Activated naive CD4-positive, alpha-beta T cell treated with anti-CD3 and anti-CD28 coated beads, Interleukin-2, amount 50 U/mL, for 72 hours (primary cell): ENCODE measurements at regions not wholly inside any gene's neighbourhood (a gene's known extent, or its start where the extent isn't known, plus 50 kb on each side); places are given as distances from the start of the nearest gene placed in this dataset.

Experiments used
- ATAC-seq, 2 donors: fragments of 150-1000 bp; cut with Tn5 transposase; 2 replicates each; pipeline ENCODE4 v1.10.0; 2021; ENCODE audit warnings: mild to moderate bottlenecking in 2 of 2, moderate library complexity in 2 of 2
- DNase-seq, 2 donors: peaks; one replicate each; pipeline ENCODE4 v3.0.0; 2021 to 2022; ENCODE audit warnings: low spot score in 2 of 2
- H3K27ac Mint-ChIP-seq, 2 donors: one replicate each; pipeline ENCODE4 v1.8.0; 2022; ENCODE audit warnings: mild to moderate bottlenecking in 2 of 2, mixed read lengths in 2 of 2
- H3K36me3 Mint-ChIP-seq, 2 donors: one replicate each; pipeline ENCODE4 v1.8.0; 2022; ENCODE audit warnings: mixed read lengths in 2 of 2
- H3K9me3 Mint-ChIP-seq, 2 donors: one replicate each; pipeline ENCODE4 v1.8.0; 2022; ENCODE audit warnings: mixed read lengths in 2 of 2

GRCh38 chr11:19579957-19580356 lies 132.7 kb upstream of the NAV2 start:
- peaks cover 0 to 8% of the 10 kb centered on the region in 2 donors for H3K36me3 Mint-ChIP-seq
- H3K27ac Mint-ChIP-seq, result no peak overlapping the region
- DNase-seq (no peak), ATAC-seq (no peak)
- peaks cover 4 to 6% of the 10 kb centered on the region in 2 donors for H3K9me3 Mint-ChIP-seq

GRCh38 chr11:19578871-19579270 lies 133.8 kb upstream of the NAV2 start:
- ATAC-seq (no peak), DNase-seq (no peak)

DNA sequence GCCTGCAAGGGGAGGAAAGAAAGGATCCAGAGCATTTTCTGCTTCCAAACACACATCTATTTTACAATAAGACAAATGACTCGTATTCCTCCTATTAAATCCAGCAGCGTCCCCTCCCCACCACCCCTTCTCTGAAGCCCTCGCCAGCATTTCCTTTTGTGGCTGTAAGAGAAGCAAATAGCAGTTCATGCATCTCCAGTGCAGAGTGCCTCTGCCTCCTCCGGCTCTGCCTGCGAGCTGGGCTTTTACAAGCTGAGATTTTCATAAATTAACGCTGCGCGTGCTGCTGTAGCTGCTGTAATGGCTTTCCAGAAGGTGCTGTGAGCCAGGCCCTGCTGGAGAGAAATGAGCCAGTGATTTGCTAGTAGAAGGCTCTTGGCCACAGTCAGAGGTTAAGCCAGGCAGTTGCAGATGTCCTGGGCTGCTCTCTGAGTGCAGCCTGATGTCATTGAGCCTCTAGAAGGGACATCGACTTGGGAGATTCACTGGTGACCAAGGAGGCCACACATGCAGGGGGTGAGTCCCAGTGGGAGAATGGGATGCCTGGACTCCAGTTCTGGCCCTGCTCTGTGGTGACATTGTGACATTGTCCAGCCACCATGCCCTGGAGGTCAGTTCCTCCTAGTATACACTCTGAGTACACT lies 134.5 kb upstream of the NAV2 start:
- ATAC-seq (no peak), DNase-seq (no peak)
- no peak overlapping the region for H3K27ac Mint-ChIP-seq
- no peaks in the 10 kb centered on the region for H3K9me3 Mint-ChIP-seq
- H3K36me3 Mint-ChIP-seq, result no peaks in the 10 kb centered on the region

More at GRCh38 chr11:19578871-19579270, 133.8 kb upstream of the NAV2 start:
- no peaks in the 10 kb centered on the region for H3K9me3 Mint-ChIP-seq
- H3K27ac Mint-ChIP-seq, result no peak overlapping the region
- peaks cover 0 to 2% of the 10 kb centered on the region in 2 donors for H3K36me3 Mint-ChIP-seq

DNA sequence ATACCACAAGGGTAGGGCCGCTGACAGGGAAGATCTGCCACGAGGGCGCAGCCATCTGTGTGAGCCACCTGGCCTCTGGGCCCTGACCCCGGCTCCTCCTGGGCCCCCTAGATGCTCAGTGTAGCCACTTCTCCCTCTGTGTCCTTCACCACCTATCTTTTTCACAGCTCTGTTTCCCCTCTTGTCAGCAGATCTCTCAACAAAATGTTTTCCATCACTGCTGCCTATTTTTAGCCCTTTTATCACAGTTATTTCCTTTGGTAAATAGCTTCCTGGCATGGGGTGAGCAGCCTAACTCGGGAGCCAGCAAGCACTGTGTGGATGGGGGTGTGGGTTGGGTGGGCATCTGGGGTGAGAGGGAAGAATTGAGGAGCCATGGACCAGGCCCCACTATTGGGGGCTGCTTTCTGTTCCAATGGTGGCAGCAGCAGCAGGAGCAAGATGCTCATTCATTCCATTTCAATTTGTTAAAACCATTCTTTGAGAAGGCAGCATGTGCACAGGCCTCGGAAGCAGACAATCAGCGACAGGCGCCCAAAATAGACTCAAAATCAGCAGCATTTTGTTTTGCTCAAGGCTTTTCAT lies 135.2 kb upstream of the NAV2 start:
- Mint-ChIP-seq H3K9me3 (no peaks in the 10 kb centered on the region), H3K27ac (no peak overlapping the region), H3K36me3 (no peaks in the 10 kb centered on the region)
- ATAC-seq (no peak), DNase-seq (no peak)

DNA sequence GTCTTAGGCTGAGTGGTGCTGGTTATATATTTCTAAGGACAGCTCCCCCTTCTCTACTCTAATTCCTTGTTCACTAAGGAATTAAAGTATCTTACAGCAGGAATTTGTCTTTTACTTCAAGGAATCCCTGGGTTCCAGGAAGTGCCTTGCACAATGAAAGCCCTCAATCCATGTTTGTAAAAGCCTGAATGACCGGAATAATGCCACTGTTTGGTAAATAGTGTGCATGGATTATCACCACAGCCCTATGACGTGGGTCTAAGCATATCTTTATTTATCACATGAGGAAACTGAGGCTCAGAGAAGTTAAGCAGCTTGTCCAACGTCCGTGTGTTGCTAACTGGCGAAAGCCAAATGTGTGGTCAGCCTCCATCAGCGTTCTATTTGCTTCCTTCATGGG lies 135.7 kb upstream of the NAV2 start:
- no peak for ATAC-seq

GRCh38 chr11:19576054-19576453 lies 136.6 kb upstream of the NAV2 start:
- ATAC-seq (no peak), DNase-seq (no peak)
- Mint-ChIP-seq H3K27ac (no peak overlapping the region), H3K36me3 (no peaks in the 10 kb centered on the region), H3K9me3 (no peaks in the 10 kb centered on the region)

More for the DNA sequence above, 135.7 kb upstream of the NAV2 start:
- no peak overlapping the region for H3K27ac Mint-ChIP-seq
- no peak for DNase-seq
- H3K9me3 Mint-ChIP-seq, result no peaks in the 10 kb centered on the region
- no peaks in the 10 kb centered on the region for H3K36me3 Mint-ChIP-seq

DNA sequence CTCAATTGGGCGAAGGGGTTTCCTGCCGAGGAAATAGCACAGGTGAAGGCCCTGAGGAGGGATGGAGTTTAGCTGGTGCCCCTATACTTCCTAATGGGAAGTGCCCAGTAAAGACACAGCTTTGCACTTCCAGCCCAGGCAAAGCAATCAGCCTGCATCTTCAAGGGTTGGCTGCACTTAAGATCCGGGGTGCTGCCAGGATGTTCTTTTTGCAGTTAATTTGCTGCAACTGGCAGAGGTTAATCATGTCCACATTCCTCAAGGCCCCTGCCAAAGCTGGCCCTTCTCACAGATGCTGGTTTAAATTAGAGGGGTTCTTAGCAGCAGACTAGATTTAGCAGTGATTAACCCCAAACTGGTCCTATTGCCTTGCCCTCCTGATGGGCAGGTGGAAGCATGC lies 137.7 kb upstream of the NAV2 start:
- Mint-ChIP-seq H3K9me3 (no peaks in the 10 kb centered on the region), H3K36me3 (no peaks in the 10 kb centered on the region), H3K27ac (no peak overlapping the region)
- DNase-seq (no peak), ATAC-seq (no peak)

GRCh38 chr11:19573666-19574065 lies 139.0 kb upstream of the NAV2 start:
- Mint-ChIP-seq H3K36me3 (no peaks in the 10 kb centered on the region), H3K27ac (no peak overlapping the region), H3K9me3 (no peaks in the 10 kb centered on the region)
- DNase-seq (no peak), ATAC-seq (no peak)

DNA sequence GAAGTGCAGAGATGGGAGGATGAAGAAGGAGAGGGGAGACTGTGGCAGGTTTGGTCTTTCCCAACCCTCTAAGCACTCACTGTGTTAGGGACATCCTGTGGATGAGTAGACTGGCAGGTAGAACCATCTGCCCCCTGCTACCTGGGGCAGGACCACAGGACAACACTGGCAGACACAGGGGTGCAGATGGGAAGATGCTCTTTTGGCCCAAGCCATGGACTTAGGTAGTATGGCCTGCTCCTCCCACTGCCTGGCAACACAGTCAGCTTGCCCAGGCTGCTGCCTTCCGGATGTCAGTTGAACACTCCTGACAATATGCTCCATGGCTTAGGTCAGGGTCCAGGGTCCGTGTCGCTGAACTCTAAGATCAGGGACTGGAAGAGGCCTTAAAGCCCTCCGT lies 140.7 kb upstream of the NAV2 start:
- DNase-seq (no peak), ATAC-seq (no peak)
- no peaks in the 10 kb centered on the region for H3K36me3 Mint-ChIP-seq
- H3K9me3 Mint-ChIP-seq, result no peaks in the 10 kb centered on the region
- no peak overlapping the region for H3K27ac Mint-ChIP-seq

GRCh38 chr11:19570889-19571288 lies 141.7 kb upstream of the NAV2 start:
- no peak for DNase-seq
- ATAC-seq, result no peak
- no peaks in the 10 kb centered on the region for H3K9me3 Mint-ChIP-seq
- no peak overlapping the region for H3K27ac Mint-ChIP-seq
- no peaks in the 10 kb centered on the region for H3K36me3 Mint-ChIP-seq

- H3K36me3 Mint-ChIP-seq, result no peaks in the 10 kb centered on the region
- DNase-seq (no peak), ATAC-seq (no peak)
- H3K9me3 Mint-ChIP-seq, result no peaks in the 10 kb centered on the region
- no peak overlapping the region for H3K27ac Mint-ChIP-seq
These were observed 144.6 kb upstream of the NAV2 start for GRCh38 chr11:19567996-19568395.

DNA sequence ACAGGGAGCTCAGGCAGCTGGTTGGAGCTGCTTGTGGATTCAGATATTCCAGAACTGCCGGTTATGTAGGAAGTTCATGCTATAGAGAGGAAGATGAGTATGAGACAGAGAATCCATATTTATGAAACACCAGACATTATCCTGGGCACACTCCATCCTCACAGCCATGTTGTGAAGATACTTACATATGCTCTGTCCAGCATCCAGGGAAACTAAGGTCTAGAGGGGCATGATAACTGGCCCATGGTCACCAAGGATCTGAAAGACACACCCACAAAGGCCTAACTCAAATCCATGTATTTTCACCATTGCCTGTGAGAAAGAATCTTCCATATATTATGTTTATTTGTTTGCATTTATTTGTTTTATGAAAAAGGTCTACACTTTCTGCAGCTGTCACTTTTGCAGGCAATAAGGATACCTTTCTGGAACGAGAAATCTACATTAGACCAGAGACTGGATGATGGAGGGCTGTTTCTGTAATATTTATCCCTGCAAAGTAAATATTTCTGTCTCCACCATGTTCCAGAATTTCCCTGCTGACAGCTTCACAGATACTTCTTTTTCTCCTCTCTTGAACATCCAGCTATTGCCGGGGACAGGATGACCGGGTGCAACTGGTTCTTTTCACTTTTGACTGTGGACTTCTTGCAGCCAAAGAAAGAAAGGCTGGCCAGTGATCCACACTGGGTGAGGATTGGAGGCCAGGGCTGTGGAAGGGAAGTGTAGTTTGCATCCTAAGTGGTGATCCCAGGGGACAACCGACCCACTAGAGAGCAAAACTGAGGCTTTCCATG lies 145.9 kb upstream of the NAV2 start:
- ATAC-seq, result no peak
- Mint-ChIP-seq H3K27ac (no peak overlapping the region), H3K9me3 (no peaks in the 10 kb centered on the region), H3K36me3 (no peaks in the 10 kb centered on the region)
- DNase-seq, result no peak

GRCh38 chr11:19565639-19566038 lies 147.0 kb upstream of the NAV2 start:
- H3K27ac Mint-ChIP-seq, result no peak overlapping the region
- H3K9me3 Mint-ChIP-seq, result no peaks in the 10 kb centered on the region
- ATAC-seq (no peak), DNase-seq (no peak)
- no peaks in the 10 kb centered on the region for H3K36me3 Mint-ChIP-seq

DNA sequence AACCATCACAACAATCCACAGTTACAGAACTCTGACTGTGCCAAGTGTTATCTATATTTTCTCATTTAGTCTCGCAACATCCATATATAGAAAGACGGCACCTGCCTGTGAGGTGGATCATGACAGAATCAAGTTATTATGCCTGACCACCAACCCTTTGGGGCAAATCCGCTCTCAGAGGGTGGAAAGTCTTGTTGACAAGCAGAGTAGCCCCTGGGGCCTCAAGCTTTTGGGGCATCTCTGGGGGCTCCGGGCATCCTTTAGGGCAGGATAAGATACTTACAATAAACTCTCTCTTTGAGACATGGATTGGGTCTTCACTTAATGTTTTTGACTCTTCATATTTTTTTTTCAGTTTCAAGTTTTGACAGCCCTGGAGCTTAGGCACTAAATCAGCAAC lies 150.5 kb upstream of the NAV2 start:
- Mint-ChIP-seq H3K9me3 (no peaks in the 10 kb centered on the region), H3K36me3 (no peaks in the 10 kb centered on the region), H3K27ac (no peak overlapping the region)
- DNase-seq, result no peak
- no peak for ATAC-seq

DNA sequence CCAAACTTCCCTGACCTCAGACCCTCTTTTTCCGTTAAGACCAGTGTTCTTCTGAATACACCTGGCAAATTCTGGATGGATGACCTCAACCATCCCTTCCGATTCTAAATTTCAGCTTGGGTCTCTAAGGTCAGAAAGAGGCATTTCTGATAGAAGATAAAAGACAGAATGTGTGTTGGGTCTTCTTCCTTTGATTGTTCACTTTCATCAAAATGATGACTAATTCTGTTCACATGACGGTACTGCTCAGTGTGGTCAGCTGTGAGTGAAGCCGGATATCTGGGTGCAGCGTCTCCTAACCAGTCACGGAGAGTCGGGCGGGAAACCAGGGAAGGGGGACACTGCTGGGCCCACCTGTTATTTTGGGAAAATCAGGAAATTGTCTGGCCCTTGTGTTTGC lies 151.6 kb upstream of the NAV2 start:
- ATAC-seq (no peak), DNase-seq (no peak)
- Mint-ChIP-seq H3K9me3 (no peaks in the 10 kb centered on the region), H3K36me3 (no peaks in the 10 kb centered on the region), H3K27ac (no peak overlapping the region)

GRCh38 chr11:19560156-19560555 lies 152.5 kb upstream of the NAV2 start:
- DNase-seq (no peak), ATAC-seq (no peak)
- H3K27ac Mint-ChIP-seq, result no peak overlapping the region
- H3K36me3 Mint-ChIP-seq, result no peaks in the 10 kb centered on the region
- no peaks in the 10 kb centered on the region for H3K9me3 Mint-ChIP-seq

- Mint-ChIP-seq H3K9me3 (no peaks in the 10 kb centered on the region), H3K36me3 (no peaks in the 10 kb centered on the region), H3K27ac (no peak overlapping the region)
- ATAC-seq (no peak), DNase-seq (no peak)
These were observed 152.9 kb upstream of the NAV2 start for GRCh38 chr11:19559746-19560145.
